OCI-LY1 (cell line): ENCODE measurements at regions not wholly inside any gene's neighbourhood (a gene's known extent, or its start where the extent isn't known, plus 50 kb on each side); places are given as distances from the start of the nearest gene placed in this dataset.

Experiments used
- CTCF ChIP-seq: fragments of 200-600 bp; sonication (generic), shearing (Covaris generic); IDR thresholded peaks from 2 replicates; pipeline ENCODE4 v1.5.1; 2017; ENCODE audit warnings: mild to moderate bottlenecking, antibody characterized with exemption, low read length, moderate library complexity, mixed read lengths
- EZH2 ChIP-seq: fragments of 200-600 bp; sonication (generic), shearing (Covaris generic); IDR thresholded peaks from 2 replicates; pipeline ENCODE4 v1.8.0; 2017; ENCODE audit warnings: borderline replicate concordance, mixed run types, mild to moderate bottlenecking, antibody characterized with exemption, low read length, moderate library complexity, mixed read lengths

DNA sequence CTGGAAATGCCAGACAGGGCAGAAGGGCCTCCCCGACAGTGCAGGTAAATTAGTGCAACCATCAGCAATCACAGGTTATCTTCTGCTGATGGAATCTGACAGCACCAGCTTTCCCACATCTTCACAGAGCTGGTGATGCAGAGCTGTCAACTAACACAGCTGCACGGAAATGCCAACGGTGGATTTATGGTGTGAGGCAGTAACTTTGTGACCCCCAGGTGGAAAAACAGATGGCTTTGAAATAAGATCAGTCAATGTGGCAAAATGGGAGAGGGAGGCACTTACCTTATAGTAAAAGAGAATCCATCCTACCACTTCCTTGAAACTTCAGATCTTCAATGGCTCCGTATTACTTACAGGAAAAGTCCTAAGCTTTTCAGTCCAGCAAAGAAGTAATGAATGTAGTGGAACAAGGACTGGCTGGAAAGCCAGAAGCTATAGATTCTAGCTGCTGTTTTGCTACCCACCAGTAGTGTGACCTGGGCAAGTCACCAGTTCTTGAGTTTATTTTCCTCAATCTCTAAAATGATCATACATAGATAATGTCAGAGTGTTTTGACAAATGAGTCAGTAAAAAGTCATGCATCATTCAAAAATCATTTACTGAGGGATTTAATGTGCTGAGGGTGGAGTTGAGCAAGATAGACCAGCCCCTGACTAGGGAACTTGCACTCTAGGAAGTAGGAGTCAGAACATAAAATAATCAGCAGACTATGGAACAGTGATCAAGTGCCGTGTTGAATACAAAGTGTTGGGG is 245.7 kb upstream of the JUN start:
- TF ChIP-seq CTCF, result no peak
- TF ChIP-seq EZH2, result no peak
